NB4 (cell line): ENCODE measurements at regions not wholly inside any gene's neighbourhood (a gene's known extent, or its start where the extent isn't known, plus 50 kb on each side); places are given as distances from the start of the nearest gene placed in this dataset.

Experiments
- DNase-seq: peaks from one replicate; pipeline ENCODE4 v3.0.0; 2010; ENCODE audit warnings: low read depth
- H3K4me3 ChIP-seq: one replicate; pipeline ENCODE4 v1.5.1; 2011; ENCODE audit warnings: mild to moderate bottlenecking, low read depth, low read length, moderate library complexity
- CTCF ChIP-seq: IDR thresholded peaks from one replicate; pipeline ENCODE4 v1.5.1; 2012; ENCODE audit warnings: low read depth, low read length
- MAX ChIP-seq: IDR thresholded peaks from 2 replicates; pipeline ENCODE4 v1.6.1; 2011; ENCODE audit warnings: low read depth, low read length
- MYC ChIP-seq: IDR thresholded peaks from 2 replicates; pipeline ENCODE4 v1.6.1; 2011; ENCODE audit warnings: low read depth, low read length
- POLR2A ChIP-seq: IDR thresholded peaks from 2 replicates; pipeline ENCODE4 v1.6.1; 2011; ENCODE audit warnings: mild to moderate bottlenecking; ENCODE audit not compliant: insufficient read length; ENCODE audit errors: extremely low read depth

- no peak for DNase-seq
- TF ChIP-seq POLR2A = no peak
- TF ChIP-seq CTCF = no peak
- TF ChIP-seq MAX = no peak
- TF ChIP-seq MYC = no peak
- H3K4me3 ChIP-seq = no peak overlapping the region
Observed at GRCh38 chr16:74190292-74190691, 106.3 kb upstream of the PSMD7 start.

- TF ChIP-seq MYC = no peak
- TF ChIP-seq CTCF = no peak
- TF ChIP-seq MAX = no peak
- TF ChIP-seq POLR2A = no peak
- DNase-seq = no peak
- H3K4me3 ChIP-seq = no peak overlapping the region
Observed at GRCh38 chr16:74188856-74189255, 107.8 kb upstream of the PSMD7 start.

GRCh38 chr16:74186561-74186971, 110.0 kb upstream of the PSMD7 start:
- TF ChIP-seq POLR2A (no peak), MYC (no peak), CTCF (no peak)
- DNase-seq = no peak
- no peak overlapping the region for H3K4me3 ChIP-seq

GRCh38 chr16:74184839-74185238, 111.8 kb upstream of the PSMD7 start:
- TF ChIP-seq MYC = no peak
- TF ChIP-seq CTCF = no peak
- DNase-seq = no peak
- no peak overlapping the region for H3K4me3 ChIP-seq

GRCh38 chr16:74183601-74184360, 112.8 kb upstream of the PSMD7 start:
- TF ChIP-seq MYC (no peak), POLR2A (no peak), MAX (no peak), CTCF (no peak)
- DNase-seq = no peak
- no peak overlapping the region for H3K4me3 ChIP-seq

- no peak overlapping the region for H3K4me3 ChIP-seq
- DNase-seq = no peak
- TF ChIP-seq MYC = no peak
- TF ChIP-seq MAX = no peak
- no peak for TF ChIP-seq POLR2A
- TF ChIP-seq CTCF = no peak
Observed at GRCh38 chr16:74169687-74170376, 126.8 kb upstream of the PSMD7 start.
